ENCODE measurements at regions not wholly inside any gene's neighbourhood (a gene's known extent, or its start where the extent isn't known, plus 50 kb on each side); places are given as distances from the start of the nearest gene placed in this dataset.

DNA sequence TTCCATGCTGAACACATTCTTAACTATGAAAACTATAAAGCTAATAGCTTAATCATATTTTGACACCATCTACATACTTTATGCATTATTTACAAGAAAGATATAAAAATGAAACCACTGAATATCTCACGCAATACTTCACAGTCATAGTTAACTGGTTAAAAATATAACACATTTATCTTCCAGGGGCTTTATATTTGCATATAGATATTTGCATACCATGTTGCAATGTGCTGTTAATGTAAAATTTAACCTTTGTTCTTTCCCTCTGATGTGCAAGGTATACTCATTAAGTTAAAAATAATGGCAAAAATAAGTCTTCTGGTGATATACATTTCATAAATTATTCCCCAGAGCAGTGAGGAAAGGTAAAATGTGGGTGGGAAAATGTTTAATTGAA lies 76.9 kb upstream of the MGMT start:
- TF ChIP-seq, protein P1, sequence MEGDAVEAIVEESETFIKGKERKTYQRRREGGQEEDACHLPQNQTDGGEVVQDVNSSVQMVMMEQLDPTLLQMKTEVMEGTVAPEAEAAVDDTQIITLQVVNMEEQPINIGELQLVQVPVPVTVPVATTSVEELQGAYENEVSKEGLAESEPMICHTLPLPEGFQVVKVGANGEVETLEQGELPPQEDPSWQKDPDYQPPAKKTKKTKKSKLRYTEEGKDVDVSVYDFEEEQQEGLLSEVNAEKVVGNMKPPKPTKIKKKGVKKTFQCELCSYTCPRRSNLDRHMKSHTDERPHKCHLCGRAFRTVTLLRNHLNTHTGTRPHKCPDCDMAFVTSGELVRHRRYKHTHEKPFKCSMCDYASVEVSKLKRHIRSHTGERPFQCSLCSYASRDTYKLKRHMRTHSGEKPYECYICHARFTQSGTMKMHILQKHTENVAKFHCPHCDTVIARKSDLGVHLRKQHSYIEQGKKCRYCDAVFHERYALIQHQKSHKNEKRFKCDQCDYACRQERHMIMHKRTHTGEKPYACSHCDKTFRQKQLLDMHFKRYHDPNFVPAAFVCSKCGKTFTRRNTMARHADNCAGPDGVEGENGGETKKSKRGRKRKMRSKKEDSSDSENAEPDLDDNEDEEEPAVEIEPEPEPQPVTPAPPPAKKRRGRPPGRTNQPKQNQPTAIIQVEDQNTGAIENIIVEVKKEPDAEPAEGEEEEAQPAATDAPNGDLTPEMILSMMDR (conservative IDR thresholded peaks at IDR 0.05; ENCODE audit: low read depth, low read length): no peak
- TF ChIP-seq EZH2phosphoT487 (IDR thresholded peaks at IDR 0.05; ENCODE audit: borderline replicate concordance, low read length) (no peak), EZH2 (IDR thresholded peaks at IDR 0.05; ENCODE audit: low read length, unreplicated experiment) (no peak)

Data from PC-3 (cell line).